ENCODE measurements at regions not wholly inside any gene's neighbourhood (a gene's known extent, or its start where the extent isn't known, plus 50 kb on each side); places are given as distances from the start of the nearest gene placed in this dataset.
"Not testable (repeated sequence)": the region's sequence is repeated elsewhere in the genome, so short reads cannot be mapped to it uniquely, and the experiment has no call there.

DNA sequence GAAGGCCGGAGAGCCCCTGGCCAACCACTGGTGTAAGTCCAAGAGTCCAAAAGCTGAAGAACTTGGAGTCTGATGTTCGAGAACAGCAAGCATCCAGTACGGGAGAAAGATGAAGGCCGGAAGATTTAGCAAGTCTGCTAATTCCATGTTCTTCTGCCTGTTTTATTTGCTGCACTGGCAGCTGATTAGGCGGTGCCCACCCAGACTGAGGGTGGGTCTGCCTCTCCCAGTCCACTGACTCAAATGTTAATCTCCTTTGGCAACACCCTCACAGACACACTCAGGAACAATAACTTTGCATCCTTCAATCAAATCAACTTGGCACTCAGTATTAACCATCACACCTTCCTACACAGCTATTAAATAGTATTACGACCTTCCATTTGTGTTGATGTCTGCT, 168.6 kb downstream of the ALDH1A2 start:
- not testable (repeated sequence) for TF ChIP-seq CTCF (IDR thresholded peaks at IDR 0.05); USF1 (CRISPR knock-in tag; IDR thresholded peaks at IDR 0.05); TCF7 (CRISPR knock-in tag; IDR thresholded peaks at IDR 0.05; ENCODE audit: low read depth); JUN (CRISPR knock-in tag; IDR thresholded peaks at IDR 0.05); ELF4 (CRISPR knock-in tag; IDR thresholded peaks at IDR 0.05; ENCODE audit: low read depth); ARID4B (CRISPR knock-in tag; IDR thresholded peaks at IDR 0.05; ENCODE audit: borderline replicate concordance); ZNF396 (CRISPR knock-in tag; IDR thresholded peaks at IDR 0.05; ENCODE audit: borderline replicate concordance); MLX (CRISPR knock-in tag; IDR thresholded peaks at IDR 0.05); ETV6 (CRISPR knock-in tag; IDR thresholded peaks at IDR 0.05); SP1 (CRISPR knock-in tag; conservative IDR thresholded peaks at IDR 0.05); SMAD4 (CRISPR knock-in tag; IDR thresholded peaks at IDR 0.05); CREM (CRISPR knock-in tag; IDR thresholded peaks at IDR 0.05)
- TF ChIP-seq, protein P1, sequence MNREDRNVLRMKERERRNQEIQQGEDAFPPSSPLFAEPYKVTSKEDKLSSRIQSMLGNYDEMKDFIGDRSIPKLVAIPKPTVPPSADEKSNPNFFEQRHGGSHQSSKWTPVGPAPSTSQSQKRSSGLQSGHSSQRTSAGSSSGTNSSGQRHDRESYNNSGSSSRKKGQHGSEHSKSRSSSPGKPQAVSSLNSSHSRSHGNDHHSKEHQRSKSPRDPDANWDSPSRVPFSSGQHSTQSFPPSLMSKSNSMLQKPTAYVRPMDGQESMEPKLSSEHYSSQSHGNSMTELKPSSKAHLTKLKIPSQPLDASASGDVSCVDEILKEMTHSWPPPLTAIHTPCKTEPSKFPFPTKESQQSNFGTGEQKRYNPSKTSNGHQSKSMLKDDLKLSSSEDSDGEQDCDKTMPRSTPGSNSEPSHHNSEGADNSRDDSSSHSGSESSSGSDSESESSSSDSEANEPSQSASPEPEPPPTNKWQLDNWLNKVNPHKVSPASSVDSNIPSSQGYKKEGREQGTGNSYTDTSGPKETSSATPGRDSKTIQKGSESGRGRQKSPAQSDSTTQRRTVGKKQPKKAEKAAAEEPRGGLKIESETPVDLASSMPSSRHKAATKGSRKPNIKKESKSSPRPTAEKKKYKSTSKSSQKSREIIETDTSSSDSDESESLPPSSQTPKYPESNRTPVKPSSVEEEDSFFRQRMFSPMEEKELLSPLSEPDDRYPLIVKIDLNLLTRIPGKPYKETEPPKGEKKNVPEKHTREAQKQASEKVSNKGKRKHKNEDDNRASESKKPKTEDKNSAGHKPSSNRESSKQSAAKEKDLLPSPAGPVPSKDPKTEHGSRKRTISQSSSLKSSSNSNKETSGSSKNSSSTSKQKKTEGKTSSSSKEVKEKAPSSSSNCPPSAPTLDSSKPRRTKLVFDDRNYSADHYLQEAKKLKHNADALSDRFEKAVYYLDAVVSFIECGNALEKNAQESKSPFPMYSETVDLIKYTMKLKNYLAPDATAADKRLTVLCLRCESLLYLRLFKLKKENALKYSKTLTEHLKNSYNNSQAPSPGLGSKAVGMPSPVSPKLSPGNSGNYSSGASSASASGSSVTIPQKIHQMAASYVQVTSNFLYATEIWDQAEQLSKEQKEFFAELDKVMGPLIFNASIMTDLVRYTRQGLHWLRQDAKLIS (CRISPR knock-in tag; IDR thresholded peaks at IDR 0.05; ENCODE audit: borderline replicate concordance): not testable (repeated sequence)
- TF ChIP-seq, protein P2, sequence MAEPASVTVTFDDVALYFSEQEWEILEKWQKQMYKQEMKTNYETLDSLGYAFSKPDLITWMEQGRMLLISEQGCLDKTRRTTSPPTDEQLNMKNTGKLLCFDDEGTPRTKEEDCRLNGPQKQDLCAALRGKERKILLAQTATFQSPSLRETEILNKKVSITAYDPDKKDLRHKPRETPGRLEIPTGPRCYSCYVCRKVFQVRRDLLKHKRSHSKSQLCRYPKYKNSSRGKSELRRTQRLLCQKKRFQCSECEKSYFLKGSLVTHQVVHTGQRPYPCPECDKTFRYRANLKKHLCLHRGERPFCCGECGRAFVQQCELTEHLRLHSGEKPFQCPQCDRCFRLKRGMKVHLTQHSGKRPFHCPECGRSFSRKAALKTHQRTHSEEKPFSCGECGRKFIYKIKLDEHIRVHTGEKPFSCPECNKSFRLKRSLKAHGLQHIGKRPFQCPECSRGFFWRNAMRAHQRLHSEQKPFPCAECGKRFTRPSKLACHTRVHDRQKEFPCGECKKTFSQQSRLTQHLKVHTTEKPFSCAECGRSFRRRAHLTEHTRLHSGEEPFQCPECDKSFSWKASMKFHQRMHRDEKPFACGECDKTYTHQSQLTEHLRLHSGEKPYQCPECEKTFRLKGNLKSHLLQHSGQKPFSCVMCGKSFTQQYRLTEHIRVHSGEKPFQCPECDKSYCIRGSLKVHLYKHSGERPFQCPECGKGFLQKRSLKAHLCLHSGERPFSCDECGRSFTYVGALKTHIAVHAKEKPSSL (CRISPR knock-in tag; conservative IDR thresholded peaks at IDR 0.05): not testable (repeated sequence)

Data from WTC11 (cell line).